Upper lobe of left lung (tissue), 6 donors: ENCODE measurements at regions not wholly inside any gene's neighbourhood (a gene's known extent, or its start where the extent isn't known, plus 50 kb on each side); places are given as distances from the start of the nearest gene placed in this dataset.

Experiments
- ATAC-seq, 2 donors: fragments of 200-7000 bp; cut with Tn5 transposase; one replicate each; pipeline ENCODE4 v1.9.1; 2022; ENCODE audit warnings: mild to moderate bottlenecking in 2 of 2, moderate library complexity in 2 of 2; ENCODE audit not compliant: low FRiP score in 2 of 2
- DNase-seq, 2 donors: peaks; one replicate each; pipeline ENCODE4 v3.0.0-alpha.2; 2019 to 2020
- H3K27ac ChIP-seq, 4 donors: fragments of 200-600 bp; sonication (generic); one replicate each; pipeline ENCODE4 v1.5.1; 2016 to 2019
- H3K27me3 ChIP-seq, 4 donors: fragments of 200-600 bp; sonication (generic); one replicate each; pipeline ENCODE4 v1.5.1; 2017 to 2019
- H3K36me3 ChIP-seq, 4 donors: fragments of 200-600 bp; sonication (generic); one replicate each; pipeline ENCODE4 v1.5.1; 2016 to 2019
- H3K4me1 ChIP-seq, 4 donors: fragments of 200-600 bp; sonication (generic); one replicate each; pipeline ENCODE4 v1.5.1; 2018 to 2019
- H3K4me3 ChIP-seq, 4 donors: fragments of 200-600 bp; sonication (generic); one replicate each; pipeline ENCODE4 v1.5.1; 2017 to 2019; ENCODE audit warnings: mild to moderate bottlenecking in 2 of 4, moderate library complexity in 1 of 4
- H3K9me3 ChIP-seq, 4 donors: fragments of 200-600 bp; sonication (generic); one replicate each; pipeline ENCODE4 v1.5.1; 2018 to 2019
- CTCF ChIP-seq, 6 experiments: fragments of 450-650 bp in 4 of 6; fragments of 200-600 bp in 2 of 6; sonication (generic) in 2 of 6; IDR thresholded peaks; one replicate each; pipeline ENCODE4 v1.5.1; 2016 to 2019; ENCODE audit warnings: antibody characterized with exemption in 6 of 6
- EP300 ChIP-seq, 4 donors: sonication (generic); formaldehyde crosslinking; IDR thresholded peaks; one replicate each; pipeline ENCODE4 v1.5.1; 2017; ENCODE audit warnings: antibody characterized with exemption in 4 of 4, control low read depth in 2 of 4
- POLR2A ChIP-seq, 4 donors: fragments of 450-650 bp; IDR thresholded peaks; one replicate each; pipeline ENCODE4 v1.5.1; 2016 to 2017; ENCODE audit warnings: antibody characterized with exemption in 4 of 4, mild to moderate bottlenecking in 2 of 4
- POLR2AphosphoS5 ChIP-seq, 2 donors: sonication (generic); formaldehyde crosslinking; IDR thresholded peaks; one replicate each; pipeline ENCODE4 v1.5.1; 2017; ENCODE audit warnings: antibody characterized with exemption in 2 of 2
- WGBS, 2 donors: methylation state at CpG; one replicate each; pipeline ENCODE4 v1.1.5; 2017 to 2018; 5-methylcytosine and 5-hydroxymethylcytosine counted together
- donor health status: DM: no; HTN: no; CAD: no; lungs with moderate emphysema.
- donor health status: DM: no; HTN: yes; CAD: no; lungs with severe emphysema.

- Histone ChIP-seq H3K27me3 (no peaks in the 10 kb centered on the region), H3K27ac (no peak overlapping the region), H3K4me3 (no peak overlapping the region), H3K4me1 (no peaks in the 10 kb centered on the region), H3K36me3 (no peaks in the 10 kb centered on the region), H3K9me3 (no peaks in the 10 kb centered on the region)
- TF ChIP-seq CTCF (IDR thresholded peaks at IDR 0.05) (no peak), EP300 (IDR thresholded peaks at IDR 0.05) (no peak), POLR2A (IDR thresholded peaks at IDR 0.05) (no peak), POLR2AphosphoS5 (IDR thresholded peaks at IDR 0.05) (no peak)
- WGBS, 2 donors = 90 to 98% methylated on average over 6 of the region's 6 CpGs
- DNase-seq (no peak), ATAC-seq (no peak)
Observed at GRCh38 chr5:124972703-124973102, 226.3 kb upstream of the ZNF608 start.

GRCh38 chr5:124973661-124974060 is 227.2 kb upstream of the ZNF608 start:
- no peak for TF ChIP-seq EP300 (IDR thresholded peaks at IDR 0.05)

GRCh38 chr5:124976086-124976485 is 229.6 kb upstream of the ZNF608 start:
- Histone ChIP-seq H3K4me3 (no peak overlapping the region), H3K4me1 (peaks cover 0 to 12% (median 5%) of the 10 kb centered on the region in 4 donors), H3K36me3 (no peaks in the 10 kb centered on the region), H3K9me3 (no peaks in the 10 kb centered on the region), H3K27ac (no peak overlapping the region), H3K27me3 (no peaks in the 10 kb centered on the region)
- peak in 1 of 2 donors; percentile 79 for DNase-seq
- TF ChIP-seq EP300 (IDR thresholded peaks at IDR 0.05) = no peak
- no peak for TF ChIP-seq POLR2AphosphoS5 (IDR thresholded peaks at IDR 0.05)
- TF ChIP-seq CTCF (IDR thresholded peaks at IDR 0.05) = no peak
- no peak for TF ChIP-seq POLR2A (IDR thresholded peaks at IDR 0.05)
- 92 to 94% methylated on average over 20 to 23 of the region's 23 CpGs for WGBS, 2 donors
- no peak for ATAC-seq

More at GRCh38 chr5:124973661-124974060, 227.2 kb upstream of the ZNF608 start:
- Histone ChIP-seq H3K9me3 (no peaks in the 10 kb centered on the region), H3K4me1 (peaks cover 0 to under 1% (median 0%) of the 10 kb centered on the region in 4 donors), H3K27ac (no peak overlapping the region), H3K36me3 (no peaks in the 10 kb centered on the region), H3K4me3 (no peak overlapping the region), H3K27me3 (no peaks in the 10 kb centered on the region)
- 92 to 93% methylated on average over 6 of the region's 6 CpGs for WGBS, 2 donors
- ATAC-seq = no peak
- no peak for DNase-seq

GRCh38 chr5:124979251-124979650 is 232.8 kb upstream of the ZNF608 start:
- Histone ChIP-seq H3K4me1 (peaks cover 0 to 12% (median 5%) of the 10 kb centered on the region in 4 donors), H3K27ac (no peak overlapping the region), H3K9me3 (peaks cover 0 to 8% (median 5%) of the 10 kb centered on the region in 4 donors), H3K4me3 (no peak overlapping the region), H3K27me3 (no peaks in the 10 kb centered on the region), H3K36me3 (no peaks in the 10 kb centered on the region)
- WGBS, 2 donors = 47 to 60% methylated on average over 2 of the region's 2 CpGs
- DNase-seq = peak in 1 of 2 donors; percentile 50
- no peak for ATAC-seq
- TF ChIP-seq POLR2AphosphoS5 (IDR thresholded peaks at IDR 0.05) = no peak
- no peak for TF ChIP-seq EP300 (IDR thresholded peaks at IDR 0.05)
- no peak for TF ChIP-seq CTCF (IDR thresholded peaks at IDR 0.05)
- TF ChIP-seq POLR2A (IDR thresholded peaks at IDR 0.05) = no peak

- H3K4me3 ChIP-seq = no peak overlapping the region
- no peak for TF ChIP-seq POLR2AphosphoS5 (IDR thresholded peaks at IDR 0.05)
- no peak for TF ChIP-seq POLR2A (IDR thresholded peaks at IDR 0.05)
- TF ChIP-seq EP300 (IDR thresholded peaks at IDR 0.05) = no peak
- TF ChIP-seq CTCF (IDR thresholded peaks at IDR 0.05) = no peak
- peaks cover 0 to 8% (median 5%) of the 10 kb centered on the region in 4 donors for H3K9me3 ChIP-seq
- H3K4me1 ChIP-seq = peaks cover 0 to 12% (median 5%) of the 10 kb centered on the region in 4 donors
- no peaks in the 10 kb centered on the region for H3K36me3 ChIP-seq
- WGBS, 2 donors = 57 to 64% methylated on average over 9 of the region's 9 CpGs
- H3K27ac ChIP-seq = peak overlapping the region in 1 of 4 donors; percentile 34
- ATAC-seq = no peak
- no peak for DNase-seq
- no peaks in the 10 kb centered on the region for H3K27me3 ChIP-seq
Observed at GRCh38 chr5:124980163-124980941, 233.9 kb upstream of the ZNF608 start.
